HL-60 (cell line): ENCODE measurements at regions not wholly inside any gene's neighbourhood (a gene's known extent, or its start where the extent isn't known, plus 50 kb on each side); places are given as distances from the start of the nearest gene placed in this dataset.

ENCODE experiments used
- POLR2AphosphoS5 ChIP-seq: IDR thresholded peaks from 2 replicates; pipeline ENCODE4 v1.6.1; 2012; ENCODE audit warnings: low read depth
- TF ChIP-seq, protein P1 (sequence below): IDR thresholded peaks from one replicate; pipeline ENCODE4 v1.5.1; 2011; ENCODE audit warnings: low read length, control low read depth, inconsistent platforms; ENCODE audit not compliant: insufficient read depth
- TF ChIP-seq, protein P2 (sequence below): IDR thresholded peaks from 2 replicates; pipeline ENCODE4 v1.6.1; 2012; ENCODE audit warnings: low read depth; ENCODE audit not compliant: insufficient replicate concordance

DNA sequence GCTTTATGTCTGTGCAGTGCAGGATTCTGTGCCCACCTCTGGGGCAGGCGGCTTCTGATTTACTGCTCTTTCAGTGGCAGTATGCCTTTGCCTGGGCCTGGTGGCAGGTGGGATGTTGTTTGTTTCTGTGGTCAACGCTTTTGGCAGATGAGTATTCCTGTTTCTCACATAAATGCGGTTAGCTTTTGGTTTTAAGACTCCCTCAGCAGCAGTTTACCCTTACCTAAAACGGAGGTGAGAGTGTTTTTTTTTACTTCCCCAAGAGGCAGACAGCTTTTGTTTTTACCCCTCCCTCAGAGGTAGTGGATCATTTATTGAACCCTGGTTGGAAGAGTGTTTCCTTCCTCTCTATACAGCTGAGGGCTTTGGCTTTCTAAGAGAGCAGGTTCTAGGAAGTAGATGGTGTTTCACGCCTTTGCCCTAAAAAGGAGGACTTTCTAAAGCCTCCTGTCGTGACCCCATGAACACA is 134.1 kb upstream of the PLSCR5 start:
- TF ChIP-seq, protein P1, sequence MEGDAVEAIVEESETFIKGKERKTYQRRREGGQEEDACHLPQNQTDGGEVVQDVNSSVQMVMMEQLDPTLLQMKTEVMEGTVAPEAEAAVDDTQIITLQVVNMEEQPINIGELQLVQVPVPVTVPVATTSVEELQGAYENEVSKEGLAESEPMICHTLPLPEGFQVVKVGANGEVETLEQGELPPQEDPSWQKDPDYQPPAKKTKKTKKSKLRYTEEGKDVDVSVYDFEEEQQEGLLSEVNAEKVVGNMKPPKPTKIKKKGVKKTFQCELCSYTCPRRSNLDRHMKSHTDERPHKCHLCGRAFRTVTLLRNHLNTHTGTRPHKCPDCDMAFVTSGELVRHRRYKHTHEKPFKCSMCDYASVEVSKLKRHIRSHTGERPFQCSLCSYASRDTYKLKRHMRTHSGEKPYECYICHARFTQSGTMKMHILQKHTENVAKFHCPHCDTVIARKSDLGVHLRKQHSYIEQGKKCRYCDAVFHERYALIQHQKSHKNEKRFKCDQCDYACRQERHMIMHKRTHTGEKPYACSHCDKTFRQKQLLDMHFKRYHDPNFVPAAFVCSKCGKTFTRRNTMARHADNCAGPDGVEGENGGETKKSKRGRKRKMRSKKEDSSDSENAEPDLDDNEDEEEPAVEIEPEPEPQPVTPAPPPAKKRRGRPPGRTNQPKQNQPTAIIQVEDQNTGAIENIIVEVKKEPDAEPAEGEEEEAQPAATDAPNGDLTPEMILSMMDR = no peak
- no peak for TF ChIP-seq POLR2AphosphoS5
- TF ChIP-seq, protein P2, sequence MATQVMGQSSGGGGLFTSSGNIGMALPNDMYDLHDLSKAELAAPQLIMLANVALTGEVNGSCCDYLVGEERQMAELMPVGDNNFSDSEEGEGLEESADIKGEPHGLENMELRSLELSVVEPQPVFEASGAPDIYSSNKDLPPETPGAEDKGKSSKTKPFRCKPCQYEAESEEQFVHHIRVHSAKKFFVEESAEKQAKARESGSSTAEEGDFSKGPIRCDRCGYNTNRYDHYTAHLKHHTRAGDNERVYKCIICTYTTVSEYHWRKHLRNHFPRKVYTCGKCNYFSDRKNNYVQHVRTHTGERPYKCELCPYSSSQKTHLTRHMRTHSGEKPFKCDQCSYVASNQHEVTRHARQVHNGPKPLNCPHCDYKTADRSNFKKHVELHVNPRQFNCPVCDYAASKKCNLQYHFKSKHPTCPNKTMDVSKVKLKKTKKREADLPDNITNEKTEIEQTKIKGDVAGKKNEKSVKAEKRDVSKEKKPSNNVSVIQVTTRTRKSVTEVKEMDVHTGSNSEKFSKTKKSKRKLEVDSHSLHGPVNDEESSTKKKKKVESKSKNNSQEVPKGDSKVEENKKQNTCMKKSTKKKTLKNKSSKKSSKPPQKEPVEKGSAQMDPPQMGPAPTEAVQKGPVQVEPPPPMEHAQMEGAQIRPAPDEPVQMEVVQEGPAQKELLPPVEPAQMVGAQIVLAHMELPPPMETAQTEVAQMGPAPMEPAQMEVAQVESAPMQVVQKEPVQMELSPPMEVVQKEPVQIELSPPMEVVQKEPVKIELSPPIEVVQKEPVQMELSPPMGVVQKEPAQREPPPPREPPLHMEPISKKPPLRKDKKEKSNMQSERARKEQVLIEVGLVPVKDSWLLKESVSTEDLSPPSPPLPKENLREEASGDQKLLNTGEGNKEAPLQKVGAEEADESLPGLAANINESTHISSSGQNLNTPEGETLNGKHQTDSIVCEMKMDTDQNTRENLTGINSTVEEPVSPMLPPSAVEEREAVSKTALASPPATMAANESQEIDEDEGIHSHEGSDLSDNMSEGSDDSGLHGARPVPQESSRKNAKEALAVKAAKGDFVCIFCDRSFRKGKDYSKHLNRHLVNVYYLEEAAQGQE = no peak
